Esophagus squamous epithelium (tissue), 4 donors: ENCODE measurements at regions not wholly inside any gene's neighbourhood (a gene's known extent, or its start where the extent isn't known, plus 50 kb on each side); places are given as distances from the start of the nearest gene placed in this dataset.
"Not testable (repeated sequence)": the region's sequence is repeated elsewhere in the genome, so short reads cannot be mapped to it uniquely, and the experiment has no call there.

ENCODE experiments used
- CTCF ChIP-seq, 6 experiments: fragments of 450-650 bp in 4 of 6; fragments of 200-600 bp in 2 of 6; sonication (generic) in 2 of 6; IDR thresholded peaks; one replicate each; pipeline ENCODE4 v1.5.1; 2016 to 2019; ENCODE audit warnings: antibody characterized with exemption in 6 of 6, mild to moderate bottlenecking in 4 of 6, moderate library complexity in 4 of 6
- POLR2A ChIP-seq, 4 donors: fragments of 450-650 bp; IDR thresholded peaks; one replicate each; pipeline ENCODE4 v1.6.1; 2017; ENCODE audit warnings: antibody characterized with exemption in 4 of 4, mild to moderate bottlenecking in 4 of 4, moderate library complexity in 3 of 4

DNA sequence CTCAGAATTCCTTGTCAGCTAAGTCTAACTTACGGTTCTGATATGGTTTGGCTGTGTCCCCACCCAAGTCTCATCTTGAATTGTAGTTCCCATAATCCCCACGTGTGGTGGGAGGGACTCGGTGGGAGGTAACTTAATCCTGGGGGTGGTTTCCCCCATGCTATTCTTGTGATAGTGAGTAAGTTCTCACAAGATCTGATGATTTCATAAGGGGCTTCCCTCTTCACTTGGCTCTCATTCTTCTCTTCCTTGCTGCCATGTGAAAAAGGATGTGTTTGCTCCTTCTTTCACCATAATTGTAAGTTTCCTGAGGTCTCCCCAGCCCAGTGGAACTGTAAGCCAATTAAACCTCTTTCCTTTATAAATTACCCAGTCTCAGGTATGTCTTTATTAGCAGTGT, 163.0 kb downstream of the PMAIP1 start:
- TF ChIP-seq CTCF, POLR2A (IDR thresholded peaks at IDR 0.05): not testable (repeated sequence)
